ENCODE measurements at regions not wholly inside any gene's neighbourhood (a gene's known extent, or its start where the extent isn't known, plus 50 kb on each side); places are given as distances from the start of the nearest gene placed in this dataset.

DNA sequence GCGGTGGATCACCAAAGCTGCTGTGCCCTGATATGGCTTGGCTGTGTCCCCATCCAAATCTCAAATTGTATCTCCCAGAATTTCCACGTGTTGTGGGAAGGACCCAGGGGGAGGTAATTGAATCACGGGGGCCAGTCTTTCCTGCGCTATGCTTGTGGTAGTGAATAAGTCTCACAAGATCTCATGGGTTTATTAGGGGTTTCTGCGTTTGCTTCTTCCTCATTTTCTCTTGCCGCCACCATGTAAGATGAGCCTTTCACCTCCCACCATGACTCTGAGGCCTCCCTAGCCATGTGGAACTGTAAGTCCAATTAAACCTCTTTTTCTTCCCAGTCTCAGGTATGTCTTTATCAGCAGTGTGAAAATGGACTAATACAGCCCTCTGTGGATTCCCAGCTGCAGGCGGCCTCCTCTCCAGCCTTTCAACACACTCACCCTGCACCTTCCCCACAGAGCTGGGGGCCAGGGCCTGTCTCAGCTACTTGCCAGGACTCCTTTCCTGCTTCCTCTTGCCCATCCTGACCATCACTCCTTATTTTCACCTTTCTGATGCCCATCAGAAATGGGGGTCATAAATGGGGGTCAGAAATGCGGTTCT, 57.2 kb upstream of the TOMM7 start (continued):
- TF ChIP-seq, protein P1, sequence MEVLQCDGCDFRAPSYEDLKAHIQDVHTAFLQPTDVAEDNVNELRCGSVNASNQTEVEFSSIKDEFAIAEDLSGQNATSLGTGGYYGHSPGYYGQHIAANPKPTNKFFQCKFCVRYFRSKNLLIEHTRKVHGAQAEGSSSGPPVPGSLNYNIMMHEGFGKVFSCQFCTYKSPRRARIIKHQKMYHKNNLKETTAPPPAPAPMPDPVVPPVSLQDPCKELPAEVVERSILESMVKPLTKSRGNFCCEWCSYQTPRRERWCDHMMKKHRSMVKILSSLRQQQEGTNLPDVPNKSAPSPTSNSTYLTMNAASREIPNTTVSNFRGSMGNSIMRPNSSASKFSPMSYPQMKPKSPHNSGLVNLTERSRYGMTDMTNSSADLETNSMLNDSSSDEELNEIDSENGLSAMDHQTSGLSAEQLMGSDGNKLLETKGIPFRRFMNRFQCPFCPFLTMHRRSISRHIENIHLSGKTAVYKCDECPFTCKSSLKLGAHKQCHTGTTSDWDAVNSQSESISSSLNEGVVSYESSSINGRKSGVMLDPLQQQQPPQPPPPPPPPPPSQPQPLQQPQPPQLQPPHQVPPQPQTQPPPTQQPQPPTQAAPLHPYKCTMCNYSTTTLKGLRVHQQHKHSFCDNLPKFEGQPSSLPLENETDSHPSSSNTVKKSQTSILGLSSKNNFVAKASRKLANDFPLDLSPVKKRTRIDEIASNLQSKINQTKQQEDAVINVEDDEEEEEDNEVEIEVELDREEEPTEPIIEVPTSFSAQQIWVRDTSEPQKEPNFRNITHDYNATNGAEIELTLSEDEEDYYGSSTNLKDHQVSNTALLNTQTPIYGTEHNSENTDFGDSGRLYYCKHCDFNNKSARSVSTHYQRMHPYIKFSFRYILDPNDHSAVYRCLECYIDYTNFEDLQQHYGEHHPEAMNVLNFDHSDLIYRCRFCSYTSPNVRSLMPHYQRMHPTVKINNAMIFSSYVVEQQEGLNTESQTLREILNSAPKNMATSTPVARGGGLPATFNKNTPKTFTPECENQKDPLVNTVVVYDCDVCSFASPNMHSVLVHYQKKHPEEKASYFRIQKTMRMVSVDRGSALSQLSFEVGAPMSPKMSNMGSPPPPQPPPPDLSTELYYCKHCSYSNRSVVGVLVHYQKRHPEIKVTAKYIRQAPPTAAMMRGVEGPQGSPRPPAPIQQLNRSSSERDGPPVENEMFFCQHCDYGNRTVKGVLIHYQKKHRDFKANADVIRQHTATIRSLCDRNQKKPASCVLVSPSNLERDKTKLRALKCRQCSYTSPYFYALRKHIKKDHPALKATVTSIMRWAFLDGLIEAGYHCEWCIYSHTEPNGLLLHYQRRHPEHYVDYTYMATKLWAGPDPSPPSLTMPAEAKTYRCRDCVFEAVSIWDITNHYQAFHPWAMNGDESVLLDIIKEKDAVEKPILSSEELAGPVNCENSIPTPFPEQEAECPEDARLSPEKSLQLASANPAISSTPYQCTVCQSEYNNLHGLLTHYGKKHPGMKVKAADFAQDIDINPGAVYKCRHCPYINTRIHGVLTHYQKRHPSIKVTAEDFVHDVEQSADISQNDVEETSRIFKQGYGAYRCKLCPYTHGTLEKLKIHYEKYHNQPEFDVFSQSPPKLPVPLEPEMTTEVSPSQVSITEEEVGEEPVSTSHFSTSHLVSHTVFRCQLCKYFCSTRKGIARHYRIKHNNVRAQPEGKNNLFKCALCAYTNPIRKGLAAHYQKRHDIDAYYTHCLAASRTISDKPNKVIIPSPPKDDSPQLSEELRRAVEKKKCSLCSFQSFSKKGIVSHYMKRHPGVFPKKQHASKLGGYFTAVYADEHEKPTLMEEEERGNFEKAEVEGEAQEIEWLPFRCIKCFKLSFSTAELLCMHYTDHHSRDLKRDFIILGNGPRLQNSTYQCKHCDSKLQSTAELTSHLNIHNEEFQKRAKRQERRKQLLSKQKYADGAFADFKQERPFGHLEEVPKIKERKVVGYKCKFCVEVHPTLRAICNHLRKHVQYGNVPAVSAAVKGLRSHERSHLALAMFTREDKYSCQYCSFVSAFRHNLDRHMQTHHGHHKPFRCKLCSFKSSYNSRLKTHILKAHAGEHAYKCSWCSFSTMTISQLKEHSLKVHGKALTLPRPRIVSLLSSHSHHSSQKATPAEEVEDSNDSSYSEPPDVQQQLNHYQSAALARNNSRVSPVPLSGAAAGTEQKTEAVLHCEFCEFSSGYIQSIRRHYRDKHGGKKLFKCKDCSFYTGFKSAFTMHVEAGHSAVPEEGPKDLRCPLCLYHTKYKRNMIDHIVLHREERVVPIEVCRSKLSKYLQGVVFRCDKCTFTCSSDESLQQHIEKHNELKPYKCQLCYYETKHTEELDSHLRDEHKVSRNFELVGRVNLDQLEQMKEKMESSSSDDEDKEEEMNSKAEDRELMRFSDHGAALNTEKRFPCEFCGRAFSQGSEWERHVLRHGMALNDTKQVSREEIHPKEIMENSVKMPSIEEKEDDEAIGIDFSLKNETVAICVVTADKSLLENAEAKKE (CRISPR knock-in tag; IDR thresholded peaks at IDR 0.05): no peak
- TF ChIP-seq EZH2phosphoT487 (IDR thresholded peaks at IDR 0.05; ENCODE audit: unreplicated experiment) (no peak), ZNF114 (CRISPR knock-in tag; IDR thresholded peaks at IDR 0.05) (no peak), CREB1 (CRISPR knock-in tag; IDR thresholded peaks at IDR 0.05; ENCODE audit: low read depth) (no peak), ZNF331 (CRISPR knock-in tag; IDR thresholded peaks at IDR 0.05; ENCODE audit: low read depth) (no peak), POLR2AphosphoS5 (IDR thresholded peaks at IDR 0.05; ENCODE audit: low read depth) (no peak)
- TF ChIP-seq, protein P2, sequence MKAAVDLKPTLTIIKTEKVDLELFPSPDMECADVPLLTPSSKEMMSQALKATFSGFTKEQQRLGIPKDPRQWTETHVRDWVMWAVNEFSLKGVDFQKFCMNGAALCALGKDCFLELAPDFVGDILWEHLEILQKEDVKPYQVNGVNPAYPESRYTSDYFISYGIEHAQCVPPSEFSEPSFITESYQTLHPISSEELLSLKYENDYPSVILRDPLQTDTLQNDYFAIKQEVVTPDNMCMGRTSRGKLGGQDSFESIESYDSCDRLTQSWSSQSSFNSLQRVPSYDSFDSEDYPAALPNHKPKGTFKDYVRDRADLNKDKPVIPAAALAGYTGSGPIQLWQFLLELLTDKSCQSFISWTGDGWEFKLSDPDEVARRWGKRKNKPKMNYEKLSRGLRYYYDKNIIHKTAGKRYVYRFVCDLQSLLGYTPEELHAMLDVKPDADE (IDR thresholded peaks at IDR 0.05): no peak

DNA sequence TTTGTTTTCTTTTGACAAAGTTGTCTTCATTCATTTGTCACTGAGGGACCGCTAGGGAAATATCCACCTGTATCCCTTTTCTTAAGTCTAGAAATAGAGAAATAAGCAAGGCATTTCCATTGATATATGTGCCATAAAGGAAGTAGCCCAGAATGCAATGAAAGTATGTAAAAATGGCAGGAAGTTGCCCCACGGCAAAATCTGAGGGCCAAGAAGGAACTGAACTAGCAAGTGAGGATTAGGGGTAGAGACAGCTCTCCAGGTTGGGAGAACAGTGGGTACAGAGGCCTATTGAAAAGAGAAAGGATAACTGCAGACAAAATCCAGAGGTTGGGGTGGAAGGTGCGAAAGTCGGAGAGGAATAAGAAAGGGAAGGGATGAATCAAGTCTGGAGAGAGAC, 56.6 kb upstream of the TOMM7 start:
- no peak overlapping the region for H3K27ac Mint-ChIP-seq
- H3K4me1 ChIP-seq (ENCODE audit: insufficient read depth): no peaks in the 10 kb centered on the region
- H3K9me2 ChIP-seq (ENCODE audit: insufficient read depth): peaks cover under 1% of the 10 kb centered on the region; the same call in 1 of the 2 replicates
- H3K4me2 ChIP-seq: no peak overlapping the region
- no peaks in the 10 kb centered on the region for H3K79me2 ChIP-seq (replicated peaks; ENCODE audit: insufficient read depth)
- peaks cover 7% of the 10 kb centered on the region; the same call in 2 of the 3 replicates for H3K4me1 Mint-ChIP-seq
- H3K36me3 ChIP-seq (ENCODE audit: insufficient read depth): no peaks in the 10 kb centered on the region
- H3K27ac ChIP-seq (ENCODE audit: low read depth): no peak overlapping the region
- ATAC-seq (no peak), DNase-seq (ENCODE audit: low spot score) (no peak)
- peaks cover 10% of the 10 kb centered on the region; the same call in 2 of the 3 replicates for H3K9me3 Mint-ChIP-seq
- H2AFZ ChIP-seq: peak overlapping the region; percentile 89
- H3K4me3 ChIP-seq: no peak overlapping the region
- no peaks in the 10 kb centered on the region for H3F3A ChIP-seq (replicated peaks; ENCODE audit: low read depth)
- H3K27me3 Mint-ChIP-seq (ENCODE audit: insufficient read depth, low read depth, poor library complexity): peaks cover 6% of the 10 kb centered on the region
- H3K27me3 ChIP-seq (ENCODE audit: insufficient read depth): no peaks in the 10 kb centered on the region
- H3K4me3 Mint-ChIP-seq: no peak overlapping the region
- no peak for TF ChIP-seq CREB1 (CRISPR knock-in tag; IDR thresholded peaks at IDR 0.05; ENCODE audit: low read depth)
- no peak for TF ChIP-seq EZH2 (IDR thresholded peaks at IDR 0.05; ENCODE audit: low read depth, unreplicated experiment)
- no peak for TF ChIP-seq NANOG (IDR thresholded peaks at IDR 0.05; ENCODE audit: borderline replicate concordance)
- TF ChIP-seq EZH2phosphoT487 (IDR thresholded peaks at IDR 0.05; ENCODE audit: unreplicated experiment): no peak
- no peak for TF ChIP-seq ZNF331 (CRISPR knock-in tag; IDR thresholded peaks at IDR 0.05; ENCODE audit: low read depth)
- no peaks in the 10 kb centered on the region for H4K20me1 ChIP-seq (replicated peaks; ENCODE audit: insufficient read depth)
- H3K36me3 Mint-ChIP-seq (ENCODE audit: low read depth): 0 out of 3 replicates have a peak, but pooled peaks cover 3% of the 10 kb centered on the region
